Adrenal gland (tissue), 9 donors: ENCODE measurements at regions not wholly inside any gene's neighbourhood (a gene's known extent, or its start where the extent isn't known, plus 50 kb on each side); places are given as distances from the start of the nearest gene placed in this dataset.

ENCODE experiments used
- DNase-seq, 7 donors: peaks; one replicate each; pipeline ENCODE4 v3.0.0-alpha.2; 2019 to 2020
- H3K27ac ChIP-seq, 5 donors: fragments of 200-600 bp; sonication (generic) in 4 of 5; 1 replicate in 3 of 5; 2 replicates in 2 of 5; pipeline versions ENCODE4 v1.5.1 to v1.8.0; 2016 to 2020; ENCODE audit warnings: mild to moderate bottlenecking in 1 of 5
- H3K27me3 ChIP-seq: fragments of 200-600 bp; 2 replicates; pipeline ENCODE4 v1.8.0; 2021
- H3K36me3 ChIP-seq, 2 donors: fragments of 200-600 bp; replicated peaks in 1 of 2; 1 replicate in 1 of 2; 2 replicates in 1 of 2; pipeline versions ENCODE4 v1.5.1 to v1.8.0; 2018 to 2022
- H3K4me1 ChIP-seq, 2 donors: fragments of 200-600 bp; replicated peaks in 1 of 2; 1 replicate in 1 of 2; 2 replicates in 1 of 2; pipeline versions ENCODE4 v1.5.1 to v1.8.0; 2018 to 2021
- H3K4me3 ChIP-seq, 4 donors: fragments of 200-600 bp; sonication (generic) in 3 of 4; one replicate each; pipeline ENCODE4 v1.5.1; 2016 to 2018
- H3K9me3 ChIP-seq, 3 donors: fragments of 200-600 bp; sonication (generic) in 1 of 3; replicated peaks in 1 of 3; 1 replicate in 2 of 3; 2 replicates in 1 of 3; pipeline versions ENCODE4 v1.5.1 to v1.8.0; 2016 to 2021
- POLR2A ChIP-seq, 2 donors: fragments of 450-650 bp; IDR thresholded peaks; one replicate each; pipeline ENCODE4 v1.6.1; 2017; ENCODE audit warnings: antibody characterized with exemption in 2 of 2, mild to moderate bottlenecking in 2 of 2, moderate library complexity in 1 of 2
- WGBS, 4 donors: extraction: QIAGEN DNeasy Blood & Tissue Kit in 2 of 4; methylation state at CpG; one replicate each; pipeline versions ENCODE4 v1.1.5 to v1.1.7; 2013 to 2017; 5-methylcytosine and 5-hydroxymethylcytosine counted together
- intact Hi-C, 2 donors: fragments of 100-400 bp; cut with DNase I; formaldehyde crosslinking; loops; one replicate each; pipeline versions ENCODE4 v1.14.1 to v1.15.0; 2022 to 2023
- TF ChIP-seq, protein P1 (sequence below), 6 experiments: fragments of 450-650 bp in 4 of 6; fragments of 200-600 bp in 2 of 6; sonication (generic) in 1 of 6; IDR thresholded peaks; 1 replicate in 5 of 6; 2 replicates in 1 of 6; pipeline versions ENCODE4 v1.5.1 to v1.8.0; 2016 to 2021; ENCODE audit warnings: antibody characterized with exemption in 6 of 6, mild to moderate bottlenecking in 2 of 6, moderate library complexity in 1 of 6
- donor health status: healthy with polysubstance abuse.
- donor health status: Bipolar disorder and iron deficiency.
- donor health status: DM: yes; HTN: yes; CAD: no.
- donor health status: DM: no; HTN: no; CAD: no.
- donor health status: DM: no; HTN: no; CAD: no.

DNA sequence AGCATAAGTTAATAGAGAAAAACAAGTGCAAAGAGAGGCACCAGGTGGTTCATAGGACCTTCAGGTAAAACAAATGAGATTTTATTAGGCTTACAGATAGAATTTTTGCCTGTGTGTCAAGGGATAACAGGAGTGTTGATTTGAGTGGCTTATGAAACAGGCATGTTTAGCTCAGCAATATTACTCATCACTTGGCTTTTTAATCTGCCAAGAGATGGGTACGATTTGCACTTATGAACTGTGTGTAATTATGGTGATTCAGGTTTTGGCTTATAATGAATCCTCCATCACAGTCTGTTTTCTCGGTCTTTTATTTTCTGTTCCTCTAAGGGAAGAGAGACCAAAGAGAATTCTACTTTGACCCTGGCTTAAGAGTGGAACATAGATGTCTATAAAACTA, 199.3 kb downstream of the DMRTA1 start:
- DNase-seq, result no peak
- Histone ChIP-seq H3K4me1 (no peaks in the 10 kb centered on the region), H3K27ac (no peak overlapping the region), H3K4me3 (no peak overlapping the region), H3K36me3 (no peaks in the 10 kb centered on the region), H3K9me3 (no peaks in the 10 kb centered on the region), H3K27me3 (no peaks in the 10 kb centered on the region)
- TF ChIP-seq, protein P1, sequence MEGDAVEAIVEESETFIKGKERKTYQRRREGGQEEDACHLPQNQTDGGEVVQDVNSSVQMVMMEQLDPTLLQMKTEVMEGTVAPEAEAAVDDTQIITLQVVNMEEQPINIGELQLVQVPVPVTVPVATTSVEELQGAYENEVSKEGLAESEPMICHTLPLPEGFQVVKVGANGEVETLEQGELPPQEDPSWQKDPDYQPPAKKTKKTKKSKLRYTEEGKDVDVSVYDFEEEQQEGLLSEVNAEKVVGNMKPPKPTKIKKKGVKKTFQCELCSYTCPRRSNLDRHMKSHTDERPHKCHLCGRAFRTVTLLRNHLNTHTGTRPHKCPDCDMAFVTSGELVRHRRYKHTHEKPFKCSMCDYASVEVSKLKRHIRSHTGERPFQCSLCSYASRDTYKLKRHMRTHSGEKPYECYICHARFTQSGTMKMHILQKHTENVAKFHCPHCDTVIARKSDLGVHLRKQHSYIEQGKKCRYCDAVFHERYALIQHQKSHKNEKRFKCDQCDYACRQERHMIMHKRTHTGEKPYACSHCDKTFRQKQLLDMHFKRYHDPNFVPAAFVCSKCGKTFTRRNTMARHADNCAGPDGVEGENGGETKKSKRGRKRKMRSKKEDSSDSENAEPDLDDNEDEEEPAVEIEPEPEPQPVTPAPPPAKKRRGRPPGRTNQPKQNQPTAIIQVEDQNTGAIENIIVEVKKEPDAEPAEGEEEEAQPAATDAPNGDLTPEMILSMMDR (IDR thresholded peaks at IDR 0.05), result no peak
- TF ChIP-seq POLR2A (IDR thresholded peaks at IDR 0.05), result no peak
- WGBS, 4 donors, result 65 to 66% (median 65%) methylated on average over 2 of the region's 2 CpGs
- intact Hi-C loops, result no loop called here

DNA sequence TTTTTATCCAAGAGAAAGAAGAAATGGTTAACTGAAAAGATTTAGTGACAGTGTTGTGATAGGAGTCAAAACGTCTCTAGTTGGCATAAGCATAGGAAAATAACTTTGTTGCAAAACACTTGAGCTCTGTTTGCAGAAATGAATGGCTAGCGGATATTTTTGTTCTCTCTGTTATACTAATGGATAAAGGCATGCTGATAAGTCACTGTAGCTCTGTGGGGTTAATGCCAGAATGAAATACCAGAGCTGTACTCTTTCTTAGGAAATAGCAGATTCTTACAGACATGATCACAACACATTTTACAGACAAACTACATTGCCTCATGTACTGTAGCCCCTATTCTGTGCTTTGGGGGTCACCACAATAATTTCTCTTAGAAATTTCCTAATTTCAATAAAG, 202.8 kb downstream of the DMRTA1 start:
- no peak overlapping the region for H3K4me3 ChIP-seq
- H3K27me3 ChIP-seq, result no peaks in the 10 kb centered on the region
- no peaks in the 10 kb centered on the region for H3K4me1 ChIP-seq
- no peak for TF ChIP-seq POLR2A (IDR thresholded peaks at IDR 0.05)
- TF ChIP-seq, protein P1 (IDR thresholded peaks at IDR 0.05), result no peak
- no peak overlapping the region for H3K27ac ChIP-seq
- no peaks in the 10 kb centered on the region for H3K9me3 ChIP-seq
- intact Hi-C loops, result no loop called here
- H3K36me3 ChIP-seq, result no peaks in the 10 kb centered on the region
- WGBS, 4 donors, result 32 to 41% (median 35%) methylated on average over 2 of the region's 2 CpGs
- DNase-seq, result no peak

GRCh38 chr9:22650145-22650544, 203.5 kb downstream of the DMRTA1 start:
- 68 to 75% (median 73%) methylated on average over 3 of the region's 3 CpGs for WGBS, 4 donors
- H3K4me3 ChIP-seq, result no peak overlapping the region
- TF ChIP-seq POLR2A (IDR thresholded peaks at IDR 0.05), result no peak
- TF ChIP-seq, protein P1 (IDR thresholded peaks at IDR 0.05), result no peak
- H3K9me3 ChIP-seq, result no peaks in the 10 kb centered on the region
- no peak overlapping the region for H3K27ac ChIP-seq
- no peaks in the 10 kb centered on the region for H3K36me3 ChIP-seq
- no peak for DNase-seq
- H3K4me1 ChIP-seq, result no peaks in the 10 kb centered on the region
- no peaks in the 10 kb centered on the region for H3K27me3 ChIP-seq
- intact Hi-C loops, result no loop called here

DNA sequence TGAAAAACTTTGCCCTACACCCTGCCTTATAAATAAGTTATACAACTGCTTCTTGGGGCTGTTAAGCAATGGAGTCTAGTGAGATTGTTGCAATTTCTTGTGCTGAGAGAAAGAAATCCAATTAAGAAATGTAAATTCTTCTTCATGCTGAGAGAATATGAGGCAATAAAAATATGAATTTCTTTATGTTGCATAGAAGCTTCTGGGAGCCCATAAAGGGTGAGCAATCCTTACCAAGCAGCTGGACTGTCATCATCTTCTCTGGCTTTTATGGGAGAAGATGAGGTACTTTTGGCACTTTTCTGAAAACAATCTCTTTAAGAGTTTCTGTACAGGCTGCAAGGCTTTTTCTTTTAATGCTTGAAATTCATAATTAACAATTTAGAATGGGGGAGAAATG, 204.3 kb downstream of the DMRTA1 start:
- H3K36me3 ChIP-seq, result no peaks in the 10 kb centered on the region
- intact Hi-C loops, result no loop called here

More for the DNA sequence above, 204.3 kb downstream of the DMRTA1 start:
- Histone ChIP-seq H3K27me3 (no peaks in the 10 kb centered on the region), H3K4me3 (no peak overlapping the region), H3K4me1 (no peaks in the 10 kb centered on the region), H3K9me3 (no peaks in the 10 kb centered on the region), H3K27ac (no peak overlapping the region)
- TF ChIP-seq POLR2A (IDR thresholded peaks at IDR 0.05), result no peak
- TF ChIP-seq, protein P1 (IDR thresholded peaks at IDR 0.05), result no peak
- no peak for DNase-seq
